ENCODE measurements at regions not wholly inside any gene's neighbourhood (a gene's known extent, or its start where the extent isn't known, plus 50 kb on each side); places are given as distances from the start of the nearest gene placed in this dataset.

DNA sequence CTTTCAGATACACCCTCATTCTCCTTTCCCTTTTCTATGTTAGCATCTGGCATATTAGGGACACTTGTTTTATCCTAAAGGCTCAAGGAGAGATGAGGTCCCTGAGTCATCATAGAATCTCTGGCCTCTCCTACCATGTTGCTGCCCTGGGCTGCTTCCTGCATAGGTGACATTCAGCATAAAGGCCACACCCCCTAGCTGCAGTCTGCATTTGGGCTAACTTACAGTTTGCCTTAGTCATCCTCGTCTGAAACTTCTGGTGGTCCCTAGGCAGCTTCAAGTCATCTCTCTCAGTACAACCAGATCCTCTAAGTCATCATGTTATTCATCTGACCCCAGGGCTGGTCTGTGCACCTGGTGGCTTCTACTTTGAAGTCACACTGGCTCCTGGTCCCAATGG lies 982.7 kb upstream of the NR2F2 start:
- Histone ChIP-seq H3K4me3 (ENCODE audit: low read length) (no peak overlapping the region), H3K9ac (ENCODE audit: low read length) (no peak overlapping the region), H2AFZ (ENCODE audit: low read length) (no peak overlapping the region), H3K27ac (ENCODE audit: low read length) (no peak overlapping the region), H4K20me1 (ENCODE audit: insufficient read depth, low read depth, low read length) (no peaks in the 10 kb centered on the region), H3K4me2 (ENCODE audit: low read depth, low read length, poor library complexity, severe bottlenecking) (no peak overlapping the region), H3K79me2 (ENCODE audit: low read length) (no peaks in the 10 kb centered on the region), H3K9me2 (replicated peaks; ENCODE audit: insufficient read depth, low read length) (no peaks in the 10 kb centered on the region), H3K27me3 (ENCODE audit: low read length) (no peaks in the 10 kb centered on the region), H3K4me1 (ENCODE audit: low read length) (no peaks in the 10 kb centered on the region), H3K36me3 (ENCODE audit: insufficient read depth, low read length) (no peaks in the 10 kb centered on the region), H3K9me3 (ENCODE audit: low read length) (peaks cover 28% of the 10 kb centered on the region)
- no peak for DNase-seq

DNA sequence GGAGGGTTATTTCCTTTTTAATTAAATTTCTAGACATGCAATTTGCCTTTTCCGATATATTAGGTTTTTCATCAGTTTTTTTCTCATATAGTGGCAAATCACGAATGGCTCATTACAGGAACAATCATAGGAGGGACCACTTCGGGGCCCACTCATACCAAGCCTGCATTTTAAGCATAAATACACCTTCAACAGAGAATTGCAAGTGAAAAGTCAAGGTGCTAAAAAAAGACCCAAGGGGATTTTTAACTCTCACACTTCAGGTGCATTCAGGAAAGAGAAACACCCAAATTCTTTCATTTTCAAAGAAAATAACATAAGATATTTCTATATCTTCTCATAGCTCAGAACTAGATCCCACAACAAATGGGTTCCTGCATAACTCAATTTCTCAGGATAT lies 979.6 kb upstream of the NR2F2 start:
- Histone ChIP-seq H3K36me3 (ENCODE audit: insufficient read depth, low read length) (no peaks in the 10 kb centered on the region), H3K79me2 (ENCODE audit: low read length) (no peaks in the 10 kb centered on the region), H3K4me1 (ENCODE audit: low read length) (no peaks in the 10 kb centered on the region)

DNA sequence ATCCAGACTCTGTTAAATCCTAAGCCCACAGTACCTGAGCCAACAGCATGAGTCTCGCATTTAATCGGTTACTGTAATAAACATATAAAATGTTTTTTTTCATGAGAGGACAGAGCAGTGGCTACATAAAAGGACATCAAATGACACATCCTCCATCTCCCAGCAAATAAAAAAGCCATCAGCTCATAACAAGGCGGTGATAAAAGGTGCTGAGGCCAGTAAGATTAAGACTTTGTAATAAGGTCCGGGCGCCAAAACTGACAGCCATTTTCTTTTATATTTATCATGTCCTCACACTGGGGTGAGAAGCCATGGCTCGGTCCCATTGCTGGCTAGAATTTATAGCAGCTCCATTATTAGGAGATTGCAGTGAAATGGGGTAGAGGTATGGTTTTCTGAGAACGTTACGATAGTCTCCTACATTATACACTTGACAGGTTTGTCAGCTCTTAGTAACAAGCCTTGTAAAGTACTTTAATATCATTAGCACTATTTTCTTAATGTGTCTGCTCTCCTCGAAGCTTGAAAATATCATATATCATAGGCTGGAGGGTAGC lies 977.8 kb upstream of the NR2F2 start:
- H3K27ac ChIP-seq (ENCODE audit: low read length), result no peak overlapping the region
- no peaks in the 10 kb centered on the region for H3K27me3 ChIP-seq (ENCODE audit: low read length)
- no peak overlapping the region for H3K4me2 ChIP-seq (ENCODE audit: low read depth, low read length, poor library complexity, severe bottlenecking)

More for the DNA sequence above, 979.6 kb upstream of the NR2F2 start:
- Histone ChIP-seq H3K9me3 (ENCODE audit: low read length) (peaks cover 28% of the 10 kb centered on the region), H2AFZ (ENCODE audit: low read length) (no peak overlapping the region), H3K9ac (ENCODE audit: low read length) (no peak overlapping the region), H4K20me1 (ENCODE audit: insufficient read depth, low read depth, low read length) (no peaks in the 10 kb centered on the region), H3K27ac (ENCODE audit: low read length) (no peak overlapping the region), H3K4me3 (ENCODE audit: low read length) (no peak overlapping the region), H3K9me2 (replicated peaks; ENCODE audit: insufficient read depth, low read length) (no peaks in the 10 kb centered on the region), H3K4me2 (ENCODE audit: low read depth, low read length, poor library complexity, severe bottlenecking) (no peak overlapping the region), H3K27me3 (ENCODE audit: low read length) (no peaks in the 10 kb centered on the region)
- DNase-seq, result no peak

DNA sequence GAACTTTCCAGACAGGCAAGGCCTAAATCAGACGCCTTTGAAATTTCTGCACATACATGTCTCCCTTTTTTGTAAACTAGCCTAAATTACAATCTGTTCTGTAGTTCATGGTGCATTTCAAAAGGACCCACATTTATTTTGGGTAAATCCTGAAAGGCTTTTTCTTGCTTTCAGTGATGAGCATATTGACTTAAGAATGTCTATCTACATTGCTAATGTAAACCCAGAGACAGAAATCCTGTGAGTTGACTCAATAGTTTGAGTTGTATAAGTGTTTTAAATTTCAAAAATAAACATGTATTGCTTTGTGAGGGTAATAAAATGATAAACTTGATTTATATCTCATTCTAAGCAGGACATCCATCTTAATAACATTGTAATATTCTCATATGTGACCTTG lies 977.0 kb upstream of the NR2F2 start:
- Histone ChIP-seq H3K36me3 (ENCODE audit: insufficient read depth, low read length) (no peaks in the 10 kb centered on the region), H3K4me3 (ENCODE audit: low read length) (no peak overlapping the region), H3K27me3 (ENCODE audit: low read length) (no peaks in the 10 kb centered on the region), H3K9me2 (replicated peaks; ENCODE audit: insufficient read depth, low read length) (no peaks in the 10 kb centered on the region), H4K20me1 (ENCODE audit: insufficient read depth, low read depth, low read length) (no peaks in the 10 kb centered on the region), H3K9ac (ENCODE audit: low read length) (no peak overlapping the region), H3K4me1 (ENCODE audit: low read length) (no peaks in the 10 kb centered on the region), H3K79me2 (ENCODE audit: low read length) (no peaks in the 10 kb centered on the region), H2AFZ (ENCODE audit: low read length) (no peak overlapping the region), H3K4me2 (ENCODE audit: low read depth, low read length, poor library complexity, severe bottlenecking) (no peak overlapping the region), H3K9me3 (ENCODE audit: low read length) (peaks cover 24% of the 10 kb centered on the region), H3K27ac (ENCODE audit: low read length) (no peak overlapping the region)
- DNase-seq, result no peak

More for the DNA sequence above, 977.8 kb upstream of the NR2F2 start:
- Histone ChIP-seq H3K9me3 (ENCODE audit: low read length) (peaks cover 28% of the 10 kb centered on the region), H2AFZ (ENCODE audit: low read length) (no peak overlapping the region), H3K4me1 (ENCODE audit: low read length) (no peaks in the 10 kb centered on the region), H3K79me2 (ENCODE audit: low read length) (no peaks in the 10 kb centered on the region), H4K20me1 (ENCODE audit: insufficient read depth, low read depth, low read length) (no peaks in the 10 kb centered on the region), H3K4me3 (ENCODE audit: low read length) (no peak overlapping the region), H3K36me3 (ENCODE audit: insufficient read depth, low read length) (no peaks in the 10 kb centered on the region), H3K9me2 (replicated peaks; ENCODE audit: insufficient read depth, low read length) (no peaks in the 10 kb centered on the region), H3K9ac (ENCODE audit: low read length) (no peak overlapping the region)
- no peak for DNase-seq

DNA sequence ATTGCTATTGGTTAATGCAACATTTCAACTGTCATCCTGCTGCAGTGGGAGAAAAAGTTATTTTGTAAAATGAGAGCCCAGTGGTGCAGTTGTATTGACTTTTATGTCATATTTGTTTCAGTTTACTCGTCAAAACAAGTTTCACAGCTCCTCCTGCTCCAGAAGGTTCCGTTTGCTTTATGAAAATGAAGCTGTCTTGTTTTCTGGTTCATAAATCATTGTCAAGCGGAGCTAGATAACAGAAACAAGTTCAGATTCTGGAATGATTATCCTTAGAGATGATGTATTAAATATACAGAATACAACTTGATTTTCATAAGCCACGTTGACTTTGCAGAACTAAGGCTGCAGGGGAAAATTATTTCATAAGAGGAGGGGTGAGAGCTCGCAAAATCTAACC lies 970.5 kb upstream of the NR2F2 start:
- H3K4me2 ChIP-seq (ENCODE audit: low read depth, low read length, poor library complexity, severe bottlenecking), result no peak overlapping the region
- H3K9me2 ChIP-seq (replicated peaks; ENCODE audit: insufficient read depth, low read length), result no peaks in the 10 kb centered on the region
- no peaks in the 10 kb centered on the region for H3K27me3 ChIP-seq (ENCODE audit: low read length)
- no peaks in the 10 kb centered on the region for H3K79me2 ChIP-seq (ENCODE audit: low read length)
- H3K9ac ChIP-seq (ENCODE audit: low read length), result no peak overlapping the region
- H3K4me3 ChIP-seq (ENCODE audit: low read length), result no peak overlapping the region
- H3K4me1 ChIP-seq (ENCODE audit: low read length), result no peaks in the 10 kb centered on the region
- no peaks in the 10 kb centered on the region for H3K36me3 ChIP-seq (ENCODE audit: insufficient read depth, low read length)
- no peak for DNase-seq
- H4K20me1 ChIP-seq (ENCODE audit: insufficient read depth, low read depth, low read length), result no peaks in the 10 kb centered on the region
- H3K27ac ChIP-seq (ENCODE audit: low read length), result no peak overlapping the region
- H2AFZ ChIP-seq (ENCODE audit: low read length), result no peak overlapping the region
- H3K9me3 ChIP-seq (ENCODE audit: low read length), result peaks cover 26% of the 10 kb centered on the region

DNA sequence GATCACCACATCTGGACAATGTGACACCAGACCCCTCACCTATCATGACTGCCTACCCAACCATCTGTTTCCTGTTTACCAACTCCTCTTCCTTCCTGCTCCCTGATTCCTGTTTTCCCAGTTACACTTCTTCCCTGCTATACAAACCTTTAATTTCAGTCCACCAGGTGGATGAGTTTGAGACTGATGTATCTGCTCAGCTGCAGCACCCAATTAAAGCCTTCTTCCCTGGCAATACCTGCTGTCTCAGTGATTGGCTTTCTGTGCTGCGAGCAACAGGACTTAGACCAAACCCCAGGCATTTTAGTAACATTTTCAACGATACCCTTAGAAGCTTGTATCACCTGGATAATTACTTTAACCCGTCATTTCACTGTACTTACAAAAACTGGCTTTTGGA lies 968.2 kb upstream of the NR2F2 start:
- Histone ChIP-seq H3K79me2 (ENCODE audit: low read length) (no peaks in the 10 kb centered on the region), H3K4me1 (ENCODE audit: low read length) (no peaks in the 10 kb centered on the region), H3K9me3 (ENCODE audit: low read length) (peaks cover 30% of the 10 kb centered on the region), H3K9me2 (replicated peaks; ENCODE audit: insufficient read depth, low read length) (no peaks in the 10 kb centered on the region), H3K36me3 (ENCODE audit: insufficient read depth, low read length) (no peaks in the 10 kb centered on the region), H3K4me3 (ENCODE audit: low read length) (no peak overlapping the region), H4K20me1 (ENCODE audit: insufficient read depth, low read depth, low read length) (no peaks in the 10 kb centered on the region), H3K27me3 (ENCODE audit: low read length) (no peaks in the 10 kb centered on the region), H3K9ac (ENCODE audit: low read length) (no peak overlapping the region), H3K27ac (ENCODE audit: low read length) (no peak overlapping the region), H3K4me2 (ENCODE audit: low read depth, low read length, poor library complexity, severe bottlenecking) (no peak overlapping the region), H2AFZ (ENCODE audit: low read length) (no peak overlapping the region)
- DNase-seq, result no peak

DNA sequence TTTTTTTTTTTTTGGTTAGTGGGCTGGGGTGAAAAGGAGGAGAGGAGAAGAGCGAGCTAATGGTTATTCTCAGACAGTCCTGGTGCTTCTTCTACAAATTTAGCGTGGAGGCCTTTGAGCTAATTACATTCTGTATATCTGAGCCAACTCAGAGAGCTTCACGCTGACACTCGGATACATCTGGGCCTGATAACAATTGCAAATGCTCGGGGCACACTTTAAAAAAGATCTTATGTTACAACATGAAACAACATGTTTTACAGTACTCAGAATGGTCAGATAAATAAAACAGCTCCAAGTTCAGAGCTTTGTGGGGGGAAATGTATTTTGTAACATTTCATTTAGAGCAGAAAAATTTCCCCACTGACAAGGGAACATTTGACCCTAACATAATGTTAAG lies 966.9 kb upstream of the NR2F2 start:
- no peaks in the 10 kb centered on the region for H3K36me3 ChIP-seq (ENCODE audit: insufficient read depth, low read length)
- H3K79me2 ChIP-seq (ENCODE audit: low read length), result no peaks in the 10 kb centered on the region
- no peak overlapping the region for H3K4me2 ChIP-seq (ENCODE audit: low read depth, low read length, poor library complexity, severe bottlenecking)

DNA sequence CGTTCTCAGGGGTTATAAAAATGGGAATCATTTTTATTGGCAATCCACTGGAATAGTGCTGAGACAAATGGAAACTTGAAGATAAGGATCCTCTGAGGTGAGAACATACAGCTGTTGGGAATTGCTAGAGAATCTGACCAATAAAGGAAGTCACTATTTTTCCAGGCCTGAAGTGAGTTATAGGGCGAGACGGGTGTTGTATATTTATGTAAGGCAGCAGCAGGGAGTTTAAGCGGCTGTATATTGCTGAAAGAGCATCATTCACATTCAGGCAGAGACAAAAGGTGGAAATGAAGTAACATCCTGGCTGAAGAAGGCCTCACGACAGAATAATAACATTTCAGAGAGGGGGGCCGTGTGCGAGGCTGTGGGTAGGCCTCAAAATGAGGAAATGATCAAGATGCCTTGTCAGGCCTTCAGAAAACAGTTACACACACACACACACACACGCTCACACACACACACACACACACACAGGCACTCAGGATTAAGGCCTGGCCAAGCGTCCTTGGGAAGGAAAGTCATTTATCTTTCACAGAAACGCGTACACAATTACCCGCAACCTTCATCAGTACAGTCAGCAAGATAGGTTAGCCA lies 964.9 kb upstream of the NR2F2 start:
- Histone ChIP-seq H3K27me3 (ENCODE audit: low read length) (no peaks in the 10 kb centered on the region), H3K4me1 (ENCODE audit: low read length) (no peaks in the 10 kb centered on the region), H2AFZ (ENCODE audit: low read length) (no peak overlapping the region), H3K9ac (ENCODE audit: low read length) (no peak overlapping the region), H3K9me2 (replicated peaks; ENCODE audit: insufficient read depth, low read length) (no peaks in the 10 kb centered on the region), H3K4me3 (ENCODE audit: low read length) (no peak overlapping the region), H3K9me3 (ENCODE audit: low read length) (peaks cover 39% of the 10 kb centered on the region), H4K20me1 (ENCODE audit: insufficient read depth, low read depth, low read length) (no peaks in the 10 kb centered on the region), H3K36me3 (ENCODE audit: insufficient read depth, low read length) (no peaks in the 10 kb centered on the region), H3K4me2 (ENCODE audit: low read depth, low read length, poor library complexity, severe bottlenecking) (no peak overlapping the region), H3K27ac (ENCODE audit: low read length) (no peak overlapping the region), H3K79me2 (ENCODE audit: low read length) (no peaks in the 10 kb centered on the region)
- no peak for DNase-seq

More for the DNA sequence above, 966.9 kb upstream of the NR2F2 start:
- no peak overlapping the region for H3K9ac ChIP-seq (ENCODE audit: low read length)
- no peak overlapping the region for H3K27ac ChIP-seq (ENCODE audit: low read length)
- no peak overlapping the region for H3K4me3 ChIP-seq (ENCODE audit: low read length)
- H3K9me2 ChIP-seq (replicated peaks; ENCODE audit: insufficient read depth, low read length), result no peaks in the 10 kb centered on the region
- DNase-seq, result no peak
- no peaks in the 10 kb centered on the region for H3K27me3 ChIP-seq (ENCODE audit: low read length)
- H3K9me3 ChIP-seq (ENCODE audit: low read length), result peaks cover 28% of the 10 kb centered on the region
- no peak overlapping the region for H2AFZ ChIP-seq (ENCODE audit: low read length)
- no peaks in the 10 kb centered on the region for H3K4me1 ChIP-seq (ENCODE audit: low read length)
- no peaks in the 10 kb centered on the region for H4K20me1 ChIP-seq (ENCODE audit: insufficient read depth, low read depth, low read length)

All from Karpas-422 (cell line).